HG03139 (cell line): ENCODE measurements at regions not wholly inside any gene's neighbourhood (a gene's known extent, or its start where the extent isn't known, plus 50 kb on each side); places are given as distances from the start of the nearest gene placed in this dataset.

Source experiments
- ATAC-seq: cut with Tn5 transposase; IDR thresholded peaks from one replicate; pipeline ENCODE4 v1.9.1; 2021; ENCODE audit not compliant: unreplicated experiment

GRCh38 chr3:150104564-150104963 is 133.9 kb upstream of the PFN2 start:
- ATAC-seq: no peak

- ATAC-seq: no peak
Observed at GRCh38 chr3:150101016-150101415, 130.3 kb upstream of the PFN2 start.

- peak; percentile 55 for ATAC-seq
Observed at GRCh38 chr3:150098621-150099020, 127.9 kb upstream of the PFN2 start.

- no peak for ATAC-seq
Observed at GRCh38 chr3:150097588-150097890, 126.8 kb upstream of the PFN2 start.

GRCh38 chr3:150096700-150097587 is 126.2 kb upstream of the PFN2 start:
- ATAC-seq: no peak

GRCh38 chr3:150094150-150094933 is 123.6 kb upstream of the PFN2 start:
- no peak for ATAC-seq

GRCh38 chr3:150091626-150092025 is 120.9 kb upstream of the PFN2 start:
- no peak for ATAC-seq

GRCh38 chr3:150090877-150091276 is 120.2 kb upstream of the PFN2 start:
- no peak for ATAC-seq

- no peak for ATAC-seq
Observed at GRCh38 chr3:150090006-150090405, 119.3 kb upstream of the PFN2 start.

GRCh38 chr3:150084128-150084527 is 113.4 kb upstream of the PFN2 start:
- ATAC-seq: no peak

GRCh38 chr3:150083655-150084042 is 113.0 kb upstream of the PFN2 start:
- ATAC-seq: no peak

GRCh38 chr3:150082898-150083654 is 112.4 kb upstream of the PFN2 start:
- ATAC-seq: no peak

GRCh38 chr3:150081084-150081483 is 110.4 kb upstream of the PFN2 start:
- no peak for ATAC-seq

GRCh38 chr3:150080058-150080730 is 109.5 kb upstream of the PFN2 start:
- ATAC-seq: no peak

- ATAC-seq: no peak
Observed at GRCh38 chr3:150079029-150079739, 108.5 kb upstream of the PFN2 start.

GRCh38 chr3:150077581-150078247 is 107.0 kb upstream of the PFN2 start:
- no peak for ATAC-seq

GRCh38 chr3:150077107-150077506 is 106.4 kb upstream of the PFN2 start:
- ATAC-seq: no peak

GRCh38 chr3:150076443-150076842 is 105.7 kb upstream of the PFN2 start:
- no peak for ATAC-seq

- no peak for ATAC-seq
Observed at GRCh38 chr3:150075417-150075865, 104.7 kb upstream of the PFN2 start.
